HT1080 (cell line): ENCODE measurements at regions not wholly inside any gene's neighbourhood (a gene's known extent, or its start where the extent isn't known, plus 50 kb on each side); places are given as distances from the start of the nearest gene placed in this dataset.

Source experiments
- DNase-seq: peaks from one replicate; pipeline ENCODE4 v3.0.0-alpha.2; 2015; ENCODE audit warnings: low read depth

GRCh38 chr6:166728884-166729530 lies 102.0 kb upstream of the RPS6KA2 start:
- DNase-seq, result no peak

- DNase-seq, result no peak
These were observed 99.2 kb upstream of the RPS6KA2 start for GRCh38 chr6:166726201-166726600.

- DNase-seq, result no peak
These were observed 98.5 kb upstream of the RPS6KA2 start for GRCh38 chr6:166725571-166725970.

- no peak for DNase-seq
These were observed 97.5 kb upstream of the RPS6KA2 start for GRCh38 chr6:166724576-166724975.

- DNase-seq, result no peak
These were observed 95.7 kb upstream of the RPS6KA2 start for GRCh38 chr6:166722785-166723184.

GRCh38 chr6:166721576-166721975 lies 94.5 kb upstream of the RPS6KA2 start:
- DNase-seq, result no peak

- DNase-seq, result no peak
These were observed 93.8 kb upstream of the RPS6KA2 start for GRCh38 chr6:166720856-166721255.

GRCh38 chr6:166719019-166719418 lies 92.0 kb upstream of the RPS6KA2 start:
- no peak for DNase-seq

GRCh38 chr6:166718516-166718915 lies 91.5 kb upstream of the RPS6KA2 start:
- no peak for DNase-seq

- DNase-seq, result no peak
These were observed 90.0 kb upstream of the RPS6KA2 start for GRCh38 chr6:166716910-166717617.

GRCh38 chr6:166715992-166716391 lies 88.9 kb upstream of the RPS6KA2 start:
- DNase-seq, result no peak

- no peak for DNase-seq
These were observed 88.0 kb upstream of the RPS6KA2 start for GRCh38 chr6:166715065-166715464.

GRCh38 chr6:166714581-166714980 lies 87.5 kb upstream of the RPS6KA2 start:
- DNase-seq, result no peak

GRCh38 chr6:166714187-166714510 lies 87.1 kb upstream of the RPS6KA2 start:
- no peak for DNase-seq

GRCh38 chr6:166713434-166714186 lies 86.6 kb upstream of the RPS6KA2 start:
- no peak for DNase-seq

GRCh38 chr6:166712286-166713228 lies 85.5 kb upstream of the RPS6KA2 start:
- DNase-seq, result no peak

GRCh38 chr6:166710084-166710483 lies 83.0 kb upstream of the RPS6KA2 start:
- no peak for DNase-seq

GRCh38 chr6:166708460-166708859 lies 81.4 kb upstream of the RPS6KA2 start:
- no peak for DNase-seq

GRCh38 chr6:166707045-166707444 lies 80.0 kb upstream of the RPS6KA2 start:
- DNase-seq, result peak; percentile 30

- DNase-seq, result no peak
These were observed 78.0 kb upstream of the RPS6KA2 start for GRCh38 chr6:166705069-166705468.

- DNase-seq, result no peak
These were observed 77.1 kb upstream of the RPS6KA2 start for GRCh38 chr6:166704171-166704570.
